GM12878 (cell line): ENCODE measurements at regions not wholly inside any gene's neighbourhood (a gene's known extent, or its start where the extent isn't known, plus 50 kb on each side); places are given as distances from the start of the nearest gene placed in this dataset.

Source experiments
- ATAC-seq: fragments of 200-7000 bp; cut with Tn5 transposase; 3 replicates; pipeline ENCODE4 v1.9.1; 2020; ENCODE audit warnings: mild to moderate bottlenecking, moderate library complexity
- BruUV-seq: library from RNA; stranded (reverse); fragments of 400-500 nt; replicated peaks from 2 replicates; lab custom pipeline; 2021; lab: Mats Ljungman, UMichigan
- CTCF ChIA-PET: fragments of 300-600 bp; sonication (Branson Sonifier 250); formaldehyde crosslinking; extraction: SDS; loops from one replicate; lab custom pipeline; 2021; ENCODE audit warnings: inconsistent platforms; lab: Yijun Ruan, JAX
- POLR2A ChIA-PET: fragments of 350-600 bp; formaldehyde crosslinking; extraction: SDS; loops from one replicate; lab custom pipeline; 2021; ENCODE audit warnings: inconsistent platforms; lab: Charles Lee
- RAD21 ChIA-PET: fragments of 300-600 bp; sonication (Branson Sonifier 250); formaldehyde crosslinking; loops from one replicate; lab custom pipeline; 2023; ENCODE audit warnings: antibody characterized with exemption; ENCODE audit not compliant: unreplicated experiment; lab: Charles Lee
- SMC1A ChIA-PET: fragments of 300-600 bp; sonication (Branson Sonifier 250); formaldehyde crosslinking; loops from one replicate; lab custom pipeline; 2023; ENCODE audit not compliant: unreplicated experiment, uncharacterized antibody; lab: Charles Lee
- DNase-seq: peaks from one replicate; pipeline ENCODE4 v3.0.0-alpha.2; 2011; ENCODE audit warnings: low read depth, low spot score
- FAIRE-seq: peaks from 3 replicates; lab custom pipeline; 2011; peaks lifted over from hg19 to GRCh38; lab: Jason Lieb, UNC
- H2AFZ ChIP-seq: 2 replicates; pipeline ENCODE4 v1.6.0; 2011; ENCODE audit warnings: low read depth, low read length, control low read depth; ENCODE audit not compliant: control insufficient read depth
- H3K27ac ChIP-seq: 2 replicates; pipeline ENCODE4 v1.5.1; 2011; ENCODE audit warnings: control low read depth; ENCODE audit not compliant: control insufficient read depth, insufficient read depth
- H3K27me3 ChIP-seq, 2 experiments: replicated peaks in 1 of 2; 2 replicates each; pipeline versions ENCODE4 v1.6.0 to v1.6.1; 2011; ENCODE audit warnings: low read length in 1 of 2; ENCODE audit not compliant: control insufficient read depth in 2 of 2, insufficient read depth in 2 of 2
- H3K36me3 ChIP-seq, 2 experiments: 2 replicates each; pipeline ENCODE4 v1.5.1; 2011; ENCODE audit warnings: low read length in 1 of 2; ENCODE audit not compliant: control insufficient read depth in 2 of 2, insufficient read depth in 2 of 2
- H3K4me1 ChIP-seq: 2 replicates; pipeline ENCODE4 v1.6.1; 2011; ENCODE audit warnings: mild to moderate bottlenecking, low read length, moderate library complexity, mixed read lengths; ENCODE audit not compliant: control insufficient read depth, insufficient read depth
- H3K4me2 ChIP-seq: 2 replicates; pipeline ENCODE4 v1.6.0; 2011; ENCODE audit warnings: control low read depth; ENCODE audit not compliant: control insufficient read depth, insufficient read depth
- H3K4me3 ChIP-seq: fragments of 200-600 bp; sonication (generic); 2 replicates; pipeline ENCODE4 v1.5.1; 2016
- H3K79me2 ChIP-seq: 2 replicates; pipeline ENCODE4 v1.6.0; 2011; ENCODE audit warnings: low read length; ENCODE audit not compliant: control insufficient read depth, insufficient read depth
- H3K9ac ChIP-seq: 2 replicates; pipeline ENCODE4 v1.8.0; 2011; ENCODE audit warnings: low read length, control low read depth, mixed read lengths; ENCODE audit not compliant: control insufficient read depth, insufficient read depth
- H3K9me3 ChIP-seq: replicated peaks from 3 replicates; pipeline ENCODE4 v1.5.1; 2011; ENCODE audit warnings: mild to moderate bottlenecking, low read length; ENCODE audit not compliant: control insufficient read depth, insufficient read depth
- H4K20me1 ChIP-seq: 2 replicates; pipeline ENCODE4 v1.6.0; 2011; ENCODE audit not compliant: control insufficient read depth, insufficient read depth
- CHD1 ChIP-seq: IDR thresholded peaks from 2 replicates; pipeline ENCODE4 v1.6.1; 2012; ENCODE audit warnings: low read depth, low read length, improper control_type of control experiment
- GABPA ChIP-seq: IDR thresholded peaks from 2 replicates; pipeline ENCODE4 v1.6.1; 2014; ENCODE audit warnings: antibody characterized with exemption, low read depth, mild to moderate bottlenecking, inconsistent platforms
- IRF4 ChIP-seq: IDR thresholded peaks from 2 replicates; pipeline ENCODE4 v1.6.1; 2011; ENCODE audit warnings: low read depth, low read length
- MYB ChIP-seq: fragments of 150-350 bp; IDR thresholded peaks from 2 replicates; pipeline ENCODE4 v1.6.1; 2014; ENCODE audit warnings: mild to moderate bottlenecking, low read depth, low read length, borderline replicate concordance
- NBN ChIP-seq: fragments of 450-650 bp; IDR thresholded peaks from 2 replicates; pipeline ENCODE4 v1.6.1; 2016
- PBX3 ChIP-seq: IDR thresholded peaks from 2 replicates; pipeline ENCODE4 v1.6.1; 2011; ENCODE audit warnings: mild to moderate bottlenecking, low read depth, low read length, moderate library complexity; ENCODE audit not compliant: insufficient replicate concordance
- PKNOX1 ChIP-seq: fragments of 450-650 bp; IDR thresholded peaks from 2 replicates; pipeline ENCODE4 v1.6.1; 2016; ENCODE audit warnings: mild to moderate bottlenecking
- PRDM15 ChIP-seq: fragments of 450-650 bp; formaldehyde crosslinking; IDR thresholded peaks from 2 replicates; pipeline ENCODE4 v1.4.0; 2020; ENCODE audit warnings: mild to moderate bottlenecking, moderate library complexity
- RFX5 ChIP-seq: IDR thresholded peaks from 2 replicates; pipeline ENCODE4 v1.6.1; 2011; ENCODE audit warnings: low read depth, low read length, improper control_type of control experiment
- SMAD1 ChIP-seq: fragments of 450-650 bp; IDR thresholded peaks from 2 replicates; pipeline ENCODE4 v1.6.1; 2018; ENCODE audit warnings: mild to moderate bottlenecking, low read depth; ENCODE audit not compliant: partially characterized antibody
- SMARCA5 ChIP-seq: fragments of 450-650 bp; IDR thresholded peaks from 2 replicates; pipeline ENCODE4 v1.6.1; 2017; ENCODE audit warnings: mild to moderate bottlenecking
- ZNF207 ChIP-seq: fragments of 450-650 bp; IDR thresholded peaks from 2 replicates; pipeline ENCODE4 v1.6.1; 2014; ENCODE audit warnings: antibody characterized with exemption, mild to moderate bottlenecking, borderline replicate concordance
- ZNF217 ChIP-seq: fragments of 450-650 bp; IDR thresholded peaks from 2 replicates; pipeline ENCODE4 v1.6.1; 2017; ENCODE audit warnings: antibody characterized with exemption, mild to moderate bottlenecking
- ZNF687 ChIP-seq: fragments of 450-650 bp; IDR thresholded peaks from 2 replicates; pipeline ENCODE4 v1.6.1; 2017; ENCODE audit warnings: mild to moderate bottlenecking, moderate library complexity
- ZZZ3 ChIP-seq: IDR thresholded peaks from 2 replicates; pipeline ENCODE4 v1.6.1; 2011; ENCODE audit warnings: low read depth; ENCODE audit not compliant: control insufficient read depth, insufficient read length
- WGBS: methylation state at CpG from one replicate; pipeline ENCODE4 v1.1.6; 2016; ENCODE audit warnings: low lambda C conversion rate; ENCODE audit not compliant: insufficient replicate concordance, insufficient coverage; ENCODE audit errors: missing lambda C conversion rate; 5-methylcytosine and 5-hydroxymethylcytosine counted together
- in situ Hi-C: fragments of 300-500 bp; cut with MboI; formaldehyde crosslinking; loops from 9 replicates; pipeline ENCODE4 v1.14.3; 2018; ENCODE audit warnings: mixed read lengths
- intact Hi-C: fragments of 100-400 bp; cut with micrococcal nuclease; formaldehyde crosslinking; loops from one replicate; pipeline ENCODE4 v1.14.2; 2022; ENCODE audit not compliant: unreplicated experiment

- Histone ChIP-seq H3K79me2 (no peaks in the 10 kb centered on the region), H2AFZ (no peak overlapping the region), H3K4me3 (no peak overlapping the region), H3K4me1 (no peaks in the 10 kb centered on the region), H3K9me3 (no peaks in the 10 kb centered on the region), H3K27me3 (no peaks in the 10 kb centered on the region; a peak in 1 of 4 replicates), H3K27ac (no peak overlapping the region), H3K4me2 (no peak overlapping the region), H4K20me1 (no peaks in the 10 kb centered on the region), H3K36me3 (no peaks in the 10 kb centered on the region), H3K9ac (no peak overlapping the region)
- intact Hi-C loops: no loop called here
- FAIRE-seq (no peak), ATAC-seq (no peak), DNase-seq (no peak)
- in situ Hi-C loops: no loop called here
- WGBS: 51% methylated on average over 6 of the region's 6 CpGs
- RAD21 ChIA-PET: no interaction called here
- SMC1A ChIA-PET: interaction anchor here (1.0 kb wide), 2 partner anchors 9 to 10 kb away, joined by 3 read pairs; no protein-coding TSS in a partner anchor
- no TSS peak for BruUV-seq
- CTCF ChIA-PET: no interaction called here
- POLR2A ChIA-PET: no interaction called here
- no peak for TF ChIP-seq ZNF687
- TF ChIP-seq IRF4: no peak
- no peak for TF ChIP-seq RFX5
- no peak for TF ChIP-seq MYB
- no peak for TF ChIP-seq PRDM15 (CRISPR knock-in tag)
- TF ChIP-seq GABPA: no peak
- TF ChIP-seq CHD1: no peak
- no peak for TF ChIP-seq ZZZ3
- TF ChIP-seq NBN: no peak
- no peak for TF ChIP-seq ZNF207
- TF ChIP-seq PBX3: no peak
- TF ChIP-seq ZNF217: no peak
- TF ChIP-seq SMAD1: no peak
- TF ChIP-seq PKNOX1: no peak
- TF ChIP-seq SMARCA5: no peak
Observed at GRCh38 chr10:129018511-129018910, 448.5 kb upstream of the MGMT start.
